ENCODE measurements at regions not wholly inside any gene's neighbourhood (a gene's known extent, or its start where the extent isn't known, plus 50 kb on each side); places are given as distances from the start of the nearest gene placed in this dataset.

GRCh38 chr10:65675236-65675635, 1250.6 kb upstream of the LRRTM3 start:
- Histone ChIP-seq H3K27ac (no peak overlapping the region), H3K4me1 (ENCODE audit: control insufficient read depth in 1 of 2, insufficient read depth in 1 of 2, low read depth in 1 of 2, low read length in 1 of 2) (no peaks in the 10 kb centered on the region), H3K9me3 (no peaks in the 10 kb centered on the region), H3K4me3 (ENCODE audit: low read depth in 1 of 2, low read length in 1 of 2) (no peak overlapping the region), H3K27me3 (no peaks in the 10 kb centered on the region), H3K36me3 (no peaks in the 10 kb centered on the region)
- TF ChIP-seq CTCF (IDR thresholded peaks at IDR 0.05): no peak

- Histone ChIP-seq H3K36me3 (no peaks in the 10 kb centered on the region), H3K27ac (no peak overlapping the region), H3K4me3 (ENCODE audit: low read depth in 1 of 2, low read length in 1 of 2) (no peak overlapping the region), H3K4me1 (ENCODE audit: control insufficient read depth in 1 of 2, insufficient read depth in 1 of 2, low read depth in 1 of 2, low read length in 1 of 2) (no peaks in the 10 kb centered on the region), H3K9me3 (no peaks in the 10 kb centered on the region), H3K27me3 (no peaks in the 10 kb centered on the region)
- TF ChIP-seq CTCF (IDR thresholded peaks at IDR 0.05): no peak
Measured at GRCh38 chr10:65684896-65685295, 1240.9 kb upstream of the LRRTM3 start.

GRCh38 chr10:65701168-65701776, 1224.6 kb upstream of the LRRTM3 start:
- no peak overlapping the region for H3K4me3 ChIP-seq (ENCODE audit: low read depth in 1 of 2, low read length in 1 of 2)
- no peak for TF ChIP-seq CTCF (IDR thresholded peaks at IDR 0.05)
- H3K36me3 ChIP-seq: no peaks in the 10 kb centered on the region
- no peak overlapping the region for H3K27ac ChIP-seq
- H3K9me3 ChIP-seq: no peaks in the 10 kb centered on the region
- H3K4me1 ChIP-seq (ENCODE audit: control insufficient read depth in 1 of 2, insufficient read depth in 1 of 2, low read depth in 1 of 2, low read length in 1 of 2): no peaks in the 10 kb centered on the region
- H3K27me3 ChIP-seq: no peaks in the 10 kb centered on the region

GRCh38 chr10:65708057-65708456, 1217.8 kb upstream of the LRRTM3 start:
- Histone ChIP-seq H3K36me3 (no peaks in the 10 kb centered on the region), H3K4me3 (ENCODE audit: low read depth in 1 of 2, low read length in 1 of 2) (no peak overlapping the region), H3K9me3 (no peaks in the 10 kb centered on the region), H3K4me1 (ENCODE audit: control insufficient read depth in 1 of 2, insufficient read depth in 1 of 2, low read depth in 1 of 2, low read length in 1 of 2) (no peaks in the 10 kb centered on the region), H3K27ac (no peak overlapping the region), H3K27me3 (no peaks in the 10 kb centered on the region)
- no peak for TF ChIP-seq CTCF (IDR thresholded peaks at IDR 0.05)

GRCh38 chr10:65710306-65710705, 1215.5 kb upstream of the LRRTM3 start:
- Histone ChIP-seq H3K27ac (no peak overlapping the region), H3K9me3 (no peaks in the 10 kb centered on the region), H3K4me3 (ENCODE audit: low read depth in 1 of 2, low read length in 1 of 2) (no peak overlapping the region), H3K27me3 (no peaks in the 10 kb centered on the region), H3K36me3 (no peaks in the 10 kb centered on the region), H3K4me1 (ENCODE audit: control insufficient read depth in 1 of 2, insufficient read depth in 1 of 2, low read depth in 1 of 2, low read length in 1 of 2) (no peaks in the 10 kb centered on the region)
- TF ChIP-seq CTCF (IDR thresholded peaks at IDR 0.05): no peak

GRCh38 chr10:65719790-65720189, 1206.0 kb upstream of the LRRTM3 start:
- H3K9me3 ChIP-seq: no peaks in the 10 kb centered on the region
- no peak for TF ChIP-seq CTCF (IDR thresholded peaks at IDR 0.05)
- H3K27ac ChIP-seq: no peak overlapping the region
- no peak overlapping the region for H3K4me3 ChIP-seq (ENCODE audit: low read depth in 1 of 2, low read length in 1 of 2)
- no peaks in the 10 kb centered on the region for H3K36me3 ChIP-seq
- H3K27me3 ChIP-seq: no peaks in the 10 kb centered on the region
- H3K4me1 ChIP-seq (ENCODE audit: control insufficient read depth in 1 of 2, insufficient read depth in 1 of 2, low read depth in 1 of 2, low read length in 1 of 2): no peaks in the 10 kb centered on the region
